ENCODE measurements at regions not wholly inside any gene's neighbourhood (a gene's known extent, or its start where the extent isn't known, plus 50 kb on each side); places are given as distances from the start of the nearest gene placed in this dataset.

GRCh38 chr7:124633740-124634139 lies 131.9 kb downstream of the GPR37 start (continued):
- TF ChIP-seq DMTF1 (CRISPR knock-in tag; IDR thresholded peaks at IDR 0.05) (no peak), PRMT3 (CRISPR knock-in tag; IDR thresholded peaks at IDR 0.05; ENCODE audit: borderline replicate concordance, low read depth) (no peak), HINFP (CRISPR knock-in tag; IDR thresholded peaks at IDR 0.05; ENCODE audit: low read depth) (no peak), GFI1 (CRISPR knock-in tag; IDR thresholded peaks at IDR 0.05; ENCODE audit: borderline replicate concordance) (no peak), RBFOX2 (IDR thresholded peaks at IDR 0.05; ENCODE audit: low read depth, low read length) (no peak), ZSCAN20 (CRISPR knock-in tag; IDR thresholded peaks at IDR 0.05; ENCODE audit: borderline replicate concordance) (no peak), ZNF883 (CRISPR knock-in tag; IDR thresholded peaks at IDR 0.05; ENCODE audit: not compliant biosample characterization) (no peak), SNAI1 (CRISPR knock-in tag; IDR thresholded peaks at IDR 0.05; ENCODE audit: borderline replicate concordance) (no peak), ZBTB49 (CRISPR knock-in tag; IDR thresholded peaks at IDR 0.05; ENCODE audit: borderline replicate concordance) (no peak)
